Keratinocyte (primary cell): ENCODE measurements at regions not wholly inside any gene's neighbourhood (a gene's known extent, or its start where the extent isn't known, plus 50 kb on each side); places are given as distances from the start of the nearest gene placed in this dataset.

Experiments used
- DNase-seq: peaks from one replicate; pipeline ENCODE4 v3.0.0-alpha.2; 2011; ENCODE audit warnings: low read depth, missing footprints, low spot score
- FAIRE-seq: peaks from 2 replicates; lab custom pipeline; 2011; peaks lifted over from hg19 to GRCh38; lab: Jason Lieb, UNC
- H2AFZ ChIP-seq: 2 replicates; pipeline ENCODE4 v1.6.0; 2012; ENCODE audit warnings: low read length, control low read depth, inconsistent platforms; ENCODE audit not compliant: control insufficient read depth
- H3K27ac ChIP-seq: 2 replicates; pipeline ENCODE4 v1.5.1; 2011; ENCODE audit warnings: low read length; ENCODE audit not compliant: control insufficient read depth, insufficient read depth
- H3K27me3 ChIP-seq: 3 replicates; pipeline ENCODE4 v1.6.0; 2011; ENCODE audit warnings: low read length; ENCODE audit not compliant: control insufficient read depth, insufficient read depth; ENCODE audit errors: extremely low read depth
- H3K36me3 ChIP-seq, 2 experiments: 2 replicates in 1 of 2; 3 replicates in 1 of 2; pipeline ENCODE4 v1.5.1; 2011; ENCODE audit warnings: low read length in 2 of 2, mild to moderate bottlenecking in 1 of 2; ENCODE audit not compliant: control insufficient read depth in 2 of 2, insufficient read depth in 2 of 2; ENCODE audit errors: extremely low read depth in 1 of 2
- H3K4me1 ChIP-seq: 3 replicates; pipeline ENCODE4 v1.5.1; 2011; ENCODE audit warnings: low read length; ENCODE audit not compliant: control insufficient read depth, insufficient read depth; ENCODE audit errors: extremely low read depth
- H3K4me2 ChIP-seq: 3 replicates; pipeline ENCODE4 v1.6.0; 2011; ENCODE audit warnings: low read depth, low read length; ENCODE audit not compliant: control insufficient read depth, insufficient read depth; ENCODE audit errors: extremely low read depth
- H3K4me3 ChIP-seq, 3 experiments: fragments of 200-600 bp in 1 of 3; sonication (generic) in 1 of 3; 2 replicates in 2 of 3; 3 replicates in 1 of 3; pipeline ENCODE4 v1.5.1; 2011 to 2016; ENCODE audit warnings: low read length in 3 of 3, mild to moderate bottlenecking in 3 of 3, control low read depth in 2 of 3, inconsistent platforms in 1 of 3, low read depth in 1 of 3, mixed read lengths in 1 of 3, mixed run types in 1 of 3, moderate library complexity in 1 of 3; ENCODE audit not compliant: control insufficient read depth in 2 of 3, insufficient read depth in 2 of 3; ENCODE audit errors: extremely low read depth in 1 of 3
- H3K79me2 ChIP-seq: 2 replicates; pipeline ENCODE4 v1.6.0; 2012; ENCODE audit warnings: low read length; ENCODE audit not compliant: control insufficient read depth, insufficient read depth
- H3K9ac ChIP-seq: 3 replicates; pipeline ENCODE4 v1.6.0; 2011; ENCODE audit warnings: low read length; ENCODE audit not compliant: control insufficient read depth, insufficient read depth; ENCODE audit errors: extremely low read depth
- H3K9me1 ChIP-seq: 3 replicates; pipeline ENCODE4 v1.6.0; 2011; ENCODE audit warnings: low read length; ENCODE audit not compliant: control insufficient read depth, insufficient read depth; ENCODE audit errors: extremely low read depth
- H3K9me3 ChIP-seq: 2 replicates; pipeline ENCODE4 v1.5.1; 2012; ENCODE audit warnings: low read depth, low read length; ENCODE audit not compliant: control insufficient read depth
- H4K20me1 ChIP-seq: 3 replicates; pipeline ENCODE4 v1.6.0; 2011; ENCODE audit warnings: low read length; ENCODE audit not compliant: control insufficient read depth, insufficient read depth; ENCODE audit errors: extremely low read depth
- EZH2 ChIP-seq: IDR thresholded peaks from one replicate; pipeline ENCODE4 v1.6.1; 2012; ENCODE audit warnings: inconsistent platforms, mild to moderate bottlenecking, low read length, moderate library complexity
- dilution Hi-C: fragments of 300-500 bp; cut with MboI; formaldehyde crosslinking; loops from one replicate; pipeline ENCODE4 v1.7.0; 2020; ENCODE audit warnings: low sequenced_read_pairs; ENCODE audit not compliant: extremely low pct_ligation_motif_present
- TF ChIP-seq, protein P1 (sequence below), 3 experiments: IDR thresholded peaks in 1 of 3; conservative IDR thresholded peaks in 1 of 3; optimal IDR thresholded peaks in 1 of 3; 2 replicates in 2 of 3; 3 replicates in 1 of 3; pipeline versions ENCODE3 to v1.5.1; 2011; ENCODE audit warnings: low read length in 3 of 3, mild to moderate bottlenecking in 3 of 3, moderate library complexity in 2 of 3, control low read depth in 1 of 3, inconsistent platforms in 1 of 3; ENCODE audit not compliant: insufficient read depth in 2 of 3; ENCODE audit errors: extremely low read depth in 1 of 3

DNA sequence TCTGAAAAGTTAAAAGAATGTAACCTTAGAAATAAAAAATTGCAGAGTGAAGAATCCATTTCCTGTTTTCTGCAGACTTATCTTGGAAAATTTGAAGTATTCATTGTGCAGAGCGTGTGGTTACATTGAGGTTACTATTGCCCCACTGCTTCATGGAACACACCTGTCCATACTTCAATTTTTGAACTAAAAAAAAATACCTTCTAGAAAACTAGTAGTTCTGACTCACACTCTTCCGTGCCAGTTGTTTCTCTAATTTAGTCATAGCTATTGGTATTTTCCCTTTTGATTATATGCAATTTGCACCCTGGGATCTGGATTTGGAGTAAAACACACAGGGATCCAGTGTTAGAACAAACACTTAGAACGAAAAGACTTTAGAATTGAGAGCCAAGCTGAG lies 111.8 kb upstream of the LYSMD4 start:
- Histone ChIP-seq H3K79me2 (no peaks in the 10 kb centered on the region), H3K9me3 (no peaks in the 10 kb centered on the region), H3K36me3 (no peaks in the 10 kb centered on the region), H3K4me2 (no peak overlapping the region), H3K9me1 (no peaks in the 10 kb centered on the region), H3K9ac (no peak overlapping the region), H4K20me1 (no peaks in the 10 kb centered on the region), H2AFZ (no peak overlapping the region), H3K4me3 (no peak overlapping the region), H3K4me1 (peaks cover 5% of the 10 kb centered on the region), H3K27me3 (no peaks in the 10 kb centered on the region), H3K27ac (no peak overlapping the region)
- dilution Hi-C loops, result no loop called here
- TF ChIP-seq, protein P1, sequence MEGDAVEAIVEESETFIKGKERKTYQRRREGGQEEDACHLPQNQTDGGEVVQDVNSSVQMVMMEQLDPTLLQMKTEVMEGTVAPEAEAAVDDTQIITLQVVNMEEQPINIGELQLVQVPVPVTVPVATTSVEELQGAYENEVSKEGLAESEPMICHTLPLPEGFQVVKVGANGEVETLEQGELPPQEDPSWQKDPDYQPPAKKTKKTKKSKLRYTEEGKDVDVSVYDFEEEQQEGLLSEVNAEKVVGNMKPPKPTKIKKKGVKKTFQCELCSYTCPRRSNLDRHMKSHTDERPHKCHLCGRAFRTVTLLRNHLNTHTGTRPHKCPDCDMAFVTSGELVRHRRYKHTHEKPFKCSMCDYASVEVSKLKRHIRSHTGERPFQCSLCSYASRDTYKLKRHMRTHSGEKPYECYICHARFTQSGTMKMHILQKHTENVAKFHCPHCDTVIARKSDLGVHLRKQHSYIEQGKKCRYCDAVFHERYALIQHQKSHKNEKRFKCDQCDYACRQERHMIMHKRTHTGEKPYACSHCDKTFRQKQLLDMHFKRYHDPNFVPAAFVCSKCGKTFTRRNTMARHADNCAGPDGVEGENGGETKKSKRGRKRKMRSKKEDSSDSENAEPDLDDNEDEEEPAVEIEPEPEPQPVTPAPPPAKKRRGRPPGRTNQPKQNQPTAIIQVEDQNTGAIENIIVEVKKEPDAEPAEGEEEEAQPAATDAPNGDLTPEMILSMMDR (optimal IDR thresholded peaks at IDR 0.05 in 1 of 3, IDR thresholded peaks at IDR 0.05 in 1 of 3, conservative IDR thresholded peaks at IDR 0.05 in 1 of 3; ENCODE audit: extremely low read depth in 1 of 3, insufficient read depth in 2 of 3, low read length in 3 of 3), result no peak
- no peak for TF ChIP-seq EZH2
- no peak for DNase-seq
- FAIRE-seq, result no peak

DNA sequence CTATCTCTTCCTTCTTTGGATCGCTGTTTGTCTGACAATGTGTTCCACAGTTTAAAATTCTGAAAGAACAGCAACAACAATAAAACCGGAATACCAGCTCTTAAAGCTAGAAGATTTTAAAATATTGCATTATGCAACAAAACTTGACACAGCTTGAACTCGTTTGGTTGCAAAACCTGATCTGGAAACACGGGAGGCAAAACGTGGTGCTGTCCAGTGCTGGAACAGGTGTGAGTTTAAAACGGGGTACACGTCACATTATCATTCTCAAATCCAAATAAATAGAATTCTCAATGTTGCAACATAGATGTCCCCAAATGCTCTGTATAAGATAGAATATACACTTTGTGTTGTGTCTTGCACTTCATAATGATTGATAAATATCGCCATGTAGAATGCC lies 110.9 kb upstream of the LYSMD4 start:
- no peak overlapping the region for H3K4me2 ChIP-seq
- no peak overlapping the region for H3K4me3 ChIP-seq
- no peak overlapping the region for H2AFZ ChIP-seq
- H3K27me3 ChIP-seq, result no peaks in the 10 kb centered on the region
- no peaks in the 10 kb centered on the region for H3K9me1 ChIP-seq
- FAIRE-seq (no peak), DNase-seq (no peak)
- H3K79me2 ChIP-seq, result no peaks in the 10 kb centered on the region
- no peak overlapping the region for H3K27ac ChIP-seq
- dilution Hi-C loops, result no loop called here
- TF ChIP-seq, protein P1 (optimal IDR thresholded peaks at IDR 0.05 in 1 of 3, IDR thresholded peaks at IDR 0.05 in 1 of 3, conservative IDR thresholded peaks at IDR 0.05 in 1 of 3; ENCODE audit: extremely low read depth in 1 of 3, insufficient read depth in 2 of 3, low read length in 3 of 3), result no peak
- no peak for TF ChIP-seq EZH2
- no peaks in the 10 kb centered on the region for H3K9me3 ChIP-seq
- no peak overlapping the region for H3K9ac ChIP-seq
- no peaks in the 10 kb centered on the region for H4K20me1 ChIP-seq
- no peaks in the 10 kb centered on the region for H3K36me3 ChIP-seq
- peaks cover 5% of the 10 kb centered on the region for H3K4me1 ChIP-seq
